Endothelial cell of umbilical vein (primary cell): ENCODE measurements at regions not wholly inside any gene's neighbourhood (a gene's known extent, or its start where the extent isn't known, plus 50 kb on each side); places are given as distances from the start of the nearest gene placed in this dataset.

Experiments
- BruUV-seq: library from RNA; stranded (reverse); fragments of 400-500 nt; replicated peaks from 2 replicates; lab custom pipeline; 2021; lab: Mats Ljungman, UMichigan
- CTCF ChIA-PET: fragments of 300-600, 350-600 bp; sonication (Branson Sonifier 250); formaldehyde crosslinking; loops from one replicate; lab custom pipeline; 2021; ENCODE audit warnings: antibody characterized with exemption, inconsistent platforms; lab: Charles Lee
- POLR2A ChIA-PET: fragments of 300-600, 350-600 bp; sonication (Branson Sonifier 250); formaldehyde crosslinking; loops from one replicate; lab custom pipeline; 2021; ENCODE audit warnings: antibody characterized with exemption, inconsistent platforms; lab: Charles Lee
- DNase-seq: peaks from one replicate; pipeline ENCODE4 v3.0.0-alpha.2; 2011; ENCODE audit warnings: low read depth, low spot score
- FAIRE-seq: peaks from 2 replicates; lab custom pipeline; 2011; peaks lifted over from hg19 to GRCh38; lab: Jason Lieb, UNC
- H2AFZ ChIP-seq: 2 replicates; pipeline ENCODE4 v1.6.0; 2012; ENCODE audit warnings: low read depth, low read length, control low read depth, inconsistent platforms
- H3K27ac ChIP-seq: 2 replicates; pipeline ENCODE4 v1.5.1; 2011; ENCODE audit warnings: low read depth, mild to moderate bottlenecking, control low read depth, low read length, moderate library complexity; ENCODE audit not compliant: insufficient read depth
- H3K27me3 ChIP-seq, 2 experiments: 2 replicates each; pipeline versions ENCODE4 v1.6.0 to v1.6.1; 2011; ENCODE audit warnings: low read length in 2 of 2, mixed read lengths in 1 of 2; ENCODE audit not compliant: control insufficient read depth in 2 of 2, insufficient read depth in 2 of 2
- H3K36me3 ChIP-seq, 2 experiments: 2 replicates in 1 of 2; 3 replicates in 1 of 2; pipeline ENCODE4 v1.5.1; 2011; ENCODE audit warnings: low read length in 2 of 2, mild to moderate bottlenecking in 1 of 2, moderate library complexity in 1 of 2; ENCODE audit not compliant: control insufficient read depth in 2 of 2, insufficient read depth in 2 of 2; ENCODE audit errors: extremely low read depth in 1 of 2
- H3K4me1 ChIP-seq: 3 replicates; pipeline ENCODE4 v1.5.1; 2011; ENCODE audit warnings: mild to moderate bottlenecking, low read length; ENCODE audit not compliant: control insufficient read depth, insufficient read depth; ENCODE audit errors: extremely low read depth
- H3K4me2 ChIP-seq: 2 replicates; pipeline ENCODE4 v1.6.1; 2011; ENCODE audit warnings: low read length, control low read depth, mixed read lengths; ENCODE audit not compliant: insufficient read depth
- H3K4me3 ChIP-seq, 3 experiments: fragments of 200-600 bp in 1 of 3; sonication (generic), shearing (Covaris generic) in 1 of 3; replicated peaks in 1 of 3; 2 replicates each; pipeline ENCODE4 v1.5.1; 2011 to 2016; ENCODE audit warnings: control low read depth in 3 of 3, low read length in 3 of 3, mild to moderate bottlenecking in 2 of 3, inconsistent platforms in 1 of 3, low read depth in 1 of 3, moderate library complexity in 1 of 3; ENCODE audit not compliant: insufficient read depth in 1 of 3
- H3K79me2 ChIP-seq: 2 replicates; pipeline ENCODE4 v1.6.0; 2012; ENCODE audit warnings: low read length, inconsistent platforms; ENCODE audit not compliant: control insufficient read depth, insufficient read depth
- H3K9ac ChIP-seq: replicated peaks from 2 replicates; pipeline ENCODE3; 2011; ENCODE audit warnings: low read length, control low read depth; ENCODE audit not compliant: insufficient read depth; ENCODE audit errors: extremely low read depth
- H3K9me1 ChIP-seq: replicated peaks from 3 replicates; pipeline ENCODE4 v1.6.0; 2011; ENCODE audit warnings: mild to moderate bottlenecking, low read length; ENCODE audit not compliant: control insufficient read depth, insufficient read depth; ENCODE audit errors: extremely low read depth
- H3K9me3 ChIP-seq: replicated peaks from 2 replicates; pipeline ENCODE4 v1.5.1; 2012; ENCODE audit warnings: low read length, inconsistent platforms; ENCODE audit not compliant: control insufficient read depth, insufficient read depth
- H4K20me1 ChIP-seq: replicated peaks from 2 replicates; pipeline ENCODE3; 2011; ENCODE audit warnings: mild to moderate bottlenecking, low read length; ENCODE audit not compliant: control insufficient read depth, insufficient read depth; ENCODE audit errors: extremely low read depth
- CTCF ChIP-seq, 2 donors: IDR thresholded peaks; 1 replicate in 1 of 2; 2 replicates in 1 of 2; pipeline ENCODE4 v1.5.1; 2011; ENCODE audit warnings: low read length in 2 of 2, mild to moderate bottlenecking in 2 of 2, moderate library complexity in 2 of 2, control low read depth in 1 of 2, inconsistent platforms in 1 of 2, low read depth in 1 of 2; ENCODE audit not compliant: insufficient read depth in 1 of 2; ENCODE audit errors: extremely low read depth in 1 of 2
- EZH2 ChIP-seq: IDR thresholded peaks from 2 replicates; pipeline ENCODE4 v1.6.1; 2012; ENCODE audit warnings: borderline replicate concordance, low read depth, mild to moderate bottlenecking, moderate library complexity, low read length, inconsistent platforms; ENCODE audit not compliant: severe bottlenecking
- FOS ChIP-seq: IDR thresholded peaks from 2 replicates; pipeline ENCODE4 v1.6.1; 2011; ENCODE audit warnings: mild to moderate bottlenecking, low read length, moderate library complexity, borderline replicate concordance; ENCODE audit not compliant: insufficient read depth
- GATA2 ChIP-seq: IDR thresholded peaks from 2 replicates; pipeline ENCODE4 v1.7.0; 2011; ENCODE audit warnings: low read depth, mild to moderate bottlenecking, moderate library complexity, mixed read lengths, low read length; ENCODE audit not compliant: insufficient read length, insufficient read depth
- JUN ChIP-seq: IDR thresholded peaks from 2 replicates; pipeline ENCODE4 v1.6.1; 2011; ENCODE audit warnings: borderline replicate concordance, low read depth; ENCODE audit not compliant: insufficient read length, insufficient read depth
- MAX ChIP-seq: IDR thresholded peaks from 2 replicates; pipeline ENCODE4 v1.6.1; 2011; ENCODE audit not compliant: insufficient read depth, insufficient read length
- MYC ChIP-seq: IDR thresholded peaks from one replicate; pipeline ENCODE4 v1.6.1; 2011; ENCODE audit warnings: mild to moderate bottlenecking, low read depth, low read length
- POLR2A ChIP-seq: IDR thresholded peaks from 2 replicates; pipeline ENCODE4 v1.6.1; 2012; ENCODE audit warnings: low read depth, mild to moderate bottlenecking, control low read depth, low read length
- POLR2AphosphoS5 ChIP-seq: IDR thresholded peaks from 2 replicates; pipeline ENCODE4 v1.6.1; 2012; ENCODE audit warnings: low read depth, mild to moderate bottlenecking, control low read depth, low read length, moderate library complexity; ENCODE audit not compliant: insufficient read depth
- dilution Hi-C: fragments of 300-500 bp; cut with MboI; formaldehyde crosslinking; loops from one replicate; pipeline ENCODE4 v1.15.0; 2019; ENCODE audit warnings: low sequenced_read_pairs; ENCODE audit not compliant: extremely low pct_ligation_motif_present
- intact Hi-C: fragments of 100-400 bp; cut with micrococcal nuclease; formaldehyde crosslinking; loops from one replicate; pipeline ENCODE4 v1.10.0; 2022

- FAIRE-seq (no peak), DNase-seq (no peak)
- H4K20me1 ChIP-seq = no peaks in the 10 kb centered on the region
- no peaks in the 10 kb centered on the region for H3K36me3 ChIP-seq
- TF ChIP-seq FOS (no peak), GATA2 (no peak), EZH2 (no peak), JUN (no peak)
- H3K9me1 ChIP-seq = no peaks in the 10 kb centered on the region
- H3K4me2 ChIP-seq = no peak overlapping the region
- dilution Hi-C loops (no loop called here), intact Hi-C loops (no loop called here)
- H3K79me2 ChIP-seq = no peaks in the 10 kb centered on the region
- no peaks in the 10 kb centered on the region for H3K9me3 ChIP-seq
- H3K27me3 ChIP-seq = no peaks in the 10 kb centered on the region
- no peak overlapping the region for H2AFZ ChIP-seq
- no peak overlapping the region for H3K4me3 ChIP-seq
- H3K4me1 ChIP-seq = no peaks in the 10 kb centered on the region
- ChIA-PET POLR2A (no interaction called here), CTCF (no interaction called here)
- H3K9ac ChIP-seq = no peak overlapping the region
- no TSS peak for BruUV-seq
- no peak overlapping the region for H3K27ac ChIP-seq
Observed at GRCh38 chr1:103327054-103327719, 198.3 kb upstream of the RNPC3 start.

GRCh38 chr1:103326595-103326994, 198.9 kb upstream of the RNPC3 start:
- no TSS peak for BruUV-seq
- H3K9me3 ChIP-seq = no peaks in the 10 kb centered on the region
- intact Hi-C loops (no loop called here), dilution Hi-C loops (no loop called here)
- H2AFZ ChIP-seq = no peak overlapping the region
- H3K27ac ChIP-seq = no peak overlapping the region
- DNase-seq (no peak), FAIRE-seq (no peak)
- H3K4me1 ChIP-seq = no peaks in the 10 kb centered on the region
- no peaks in the 10 kb centered on the region for H3K9me1 ChIP-seq
- H3K36me3 ChIP-seq = no peaks in the 10 kb centered on the region
- no peak overlapping the region for H3K9ac ChIP-seq
- ChIA-PET POLR2A (no interaction called here), CTCF (no interaction called here)
- no peak overlapping the region for H3K4me3 ChIP-seq
- H3K4me2 ChIP-seq = no peak overlapping the region
- TF ChIP-seq CTCF (IDR thresholded peaks at IDR 0.05; ENCODE audit: extremely low read depth in 1 of 2, insufficient read depth in 1 of 2, low read depth in 1 of 2, low read length in 2 of 2) = no peak
- no peak for TF ChIP-seq POLR2A
- TF ChIP-seq EZH2 = no peak
- no peak for TF ChIP-seq MAX
- no peak for TF ChIP-seq POLR2AphosphoS5
- TF ChIP-seq JUN = no peak
- no peak for TF ChIP-seq FOS
- no peak for TF ChIP-seq GATA2
- no peak for TF ChIP-seq MYC
- H4K20me1 ChIP-seq = no peaks in the 10 kb centered on the region
- H3K27me3 ChIP-seq = no peaks in the 10 kb centered on the region
- H3K79me2 ChIP-seq = no peaks in the 10 kb centered on the region
